Endothelial cell (in vitro differentiated cells): ENCODE measurements at regions not wholly inside any gene's neighbourhood (a gene's known extent, or its start where the extent isn't known, plus 50 kb on each side); places are given as distances from the start of the nearest gene placed in this dataset.

Experiments used
- DNase-seq: peaks from one replicate; pipeline ENCODE4 v3.0.0; 2021; ENCODE audit warnings: low spot score
- H3K27ac Mint-ChIP-seq: one replicate; pipeline ENCODE4 v1.8.0; 2021; ENCODE audit warnings: mixed read lengths, inconsistent platforms; ENCODE audit not compliant: unreplicated experiment
- H3K27me3 Mint-ChIP-seq: one replicate; pipeline ENCODE4 v1.8.0; 2021; ENCODE audit warnings: mild to moderate bottlenecking, moderate library complexity, mixed read lengths, inconsistent platforms; ENCODE audit not compliant: unreplicated experiment
- H3K36me3 Mint-ChIP-seq: one replicate; pipeline ENCODE4 v1.8.0; 2021; ENCODE audit warnings: mild to moderate bottlenecking, low read depth, mixed read lengths, inconsistent platforms; ENCODE audit not compliant: unreplicated experiment
- H3K4me1 Mint-ChIP-seq: one replicate; pipeline ENCODE4 v1.8.0; 2021; ENCODE audit warnings: mild to moderate bottlenecking, mixed read lengths, inconsistent platforms; ENCODE audit not compliant: unreplicated experiment
- H3K4me3 Mint-ChIP-seq: one replicate; pipeline ENCODE4 v1.8.0; 2021; ENCODE audit warnings: mild to moderate bottlenecking, mixed read lengths, inconsistent platforms; ENCODE audit not compliant: unreplicated experiment
- H3K9me3 Mint-ChIP-seq: one replicate; pipeline ENCODE4 v1.8.0; 2021; ENCODE audit warnings: mixed read lengths, inconsistent platforms; ENCODE audit not compliant: unreplicated experiment
- CTCF ChIP-seq: fragments of 200-600 bp; sonication (generic); IDR thresholded peaks from one replicate; pipeline ENCODE4 v1.5.0; 2021; ENCODE audit warnings: antibody characterized with exemption; ENCODE audit not compliant: unreplicated experiment

GRCh38 chr18:41529093-41529492 lies 425.9 kb upstream of the PIK3C3 start:
- Mint-ChIP-seq H3K4me3 (no peak overlapping the region), H3K4me1 (no peaks in the 10 kb centered on the region), H3K9me3 (no peaks in the 10 kb centered on the region), H3K36me3 (no peaks in the 10 kb centered on the region), H3K27me3 (no peaks in the 10 kb centered on the region), H3K27ac (no peak overlapping the region)
- DNase-seq = no peak
- TF ChIP-seq CTCF = no peak

GRCh38 chr18:41526054-41526453 lies 429.0 kb upstream of the PIK3C3 start:
- no peak for DNase-seq

GRCh38 chr18:41524674-41525470 lies 430.2 kb upstream of the PIK3C3 start:
- Mint-ChIP-seq H3K36me3 (no peaks in the 10 kb centered on the region), H3K4me1 (no peaks in the 10 kb centered on the region), H3K9me3 (no peaks in the 10 kb centered on the region), H3K27me3 (no peaks in the 10 kb centered on the region), H3K4me3 (no peak overlapping the region), H3K27ac (no peak overlapping the region)
- no peak for DNase-seq
- no peak for TF ChIP-seq CTCF

More at GRCh38 chr18:41526054-41526453, 429.0 kb upstream of the PIK3C3 start:
- no peak overlapping the region for H3K4me3 Mint-ChIP-seq
- H3K9me3 Mint-ChIP-seq = no peaks in the 10 kb centered on the region
- no peak overlapping the region for H3K27ac Mint-ChIP-seq
- H3K27me3 Mint-ChIP-seq = no peaks in the 10 kb centered on the region
- no peak for TF ChIP-seq CTCF
- no peaks in the 10 kb centered on the region for H3K36me3 Mint-ChIP-seq
- H3K4me1 Mint-ChIP-seq = no peaks in the 10 kb centered on the region

GRCh38 chr18:41517142-41517541 lies 437.9 kb upstream of the PIK3C3 start:
- DNase-seq = no peak
- Mint-ChIP-seq H3K4me3 (no peak overlapping the region), H3K4me1 (no peaks in the 10 kb centered on the region), H3K27ac (no peak overlapping the region), H3K36me3 (no peaks in the 10 kb centered on the region), H3K27me3 (no peaks in the 10 kb centered on the region), H3K9me3 (no peaks in the 10 kb centered on the region)
- no peak for TF ChIP-seq CTCF

GRCh38 chr18:41513438-41513837 lies 441.6 kb upstream of the PIK3C3 start:
- Mint-ChIP-seq H3K27ac (no peak overlapping the region), H3K4me3 (no peak overlapping the region), H3K36me3 (no peaks in the 10 kb centered on the region), H3K4me1 (no peaks in the 10 kb centered on the region), H3K27me3 (no peaks in the 10 kb centered on the region), H3K9me3 (no peaks in the 10 kb centered on the region)
- DNase-seq = no peak
- TF ChIP-seq CTCF = no peak
